T-helper 2 cell treated with Interferon-gamma antibody and Interleukin-4, amounts not matched to agents 100 ng/mL and 5 ng/mL, for 36 hours (primary cell): ENCODE measurements at regions not wholly inside any gene's neighbourhood (a gene's known extent, or its start where the extent isn't known, plus 50 kb on each side); places are given as distances from the start of the nearest gene placed in this dataset.

Experiments used
- intact Hi-C: fragments of 100-400 bp; cut with micrococcal nuclease; formaldehyde crosslinking; loops from one replicate; pipeline ENCODE4 v1.15.1; 2023

DNA sequence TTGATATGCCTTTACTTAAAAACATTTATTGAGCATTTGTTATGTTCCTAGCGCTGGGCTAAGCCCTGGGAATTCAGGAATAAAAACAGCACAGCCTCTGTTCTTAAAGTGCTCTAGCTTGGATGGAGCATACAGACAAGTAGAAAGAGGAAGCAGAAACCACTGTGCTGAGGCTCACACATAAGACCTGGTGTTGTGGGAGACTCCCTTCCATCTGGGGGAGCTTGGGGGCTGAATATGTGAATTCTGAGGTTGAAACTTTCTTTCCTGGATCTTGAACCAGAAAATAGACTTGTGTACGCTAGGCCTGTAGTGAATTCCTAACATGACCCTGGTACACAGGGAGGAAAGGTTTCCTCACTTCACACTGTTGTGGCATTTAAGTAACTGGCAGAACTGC is 209.9 kb downstream of the ZNF326 start:
- intact Hi-C loops = no loop called here

GRCh38 chr1:90204023-90204590 is 209.2 kb downstream of the ZNF326 start:
- intact Hi-C loops = no loop called here

GRCh38 chr1:90201467-90202358 is 206.8 kb downstream of the ZNF326 start:
- intact Hi-C loops = no loop called here

DNA sequence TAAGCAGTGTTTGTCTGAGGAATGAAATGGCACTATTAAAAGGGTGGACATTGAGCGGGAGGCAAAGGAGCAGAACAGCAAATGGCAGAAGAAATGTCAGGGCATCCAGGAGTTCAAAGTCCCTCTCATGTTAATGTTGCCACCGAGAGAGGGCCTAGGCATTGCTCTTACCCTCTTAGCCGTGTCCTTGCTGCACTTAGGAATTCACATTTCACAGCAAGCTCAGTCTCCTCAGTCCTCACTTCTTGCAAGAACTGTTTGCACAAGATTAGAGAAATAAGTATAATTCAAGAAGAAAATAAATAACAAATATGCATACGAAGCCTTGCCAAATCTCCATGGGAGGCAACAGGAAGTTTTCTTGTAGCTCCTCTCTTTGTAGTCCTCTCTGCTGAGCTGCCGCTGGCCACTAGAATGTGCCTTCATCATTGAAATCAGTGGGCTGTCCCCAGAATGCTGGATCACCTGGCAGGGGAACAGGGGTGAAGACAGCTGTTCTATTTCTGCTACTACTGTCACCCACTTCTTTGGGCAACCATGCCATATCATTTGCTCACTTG is 205.8 kb downstream of the ZNF326 start:
- intact Hi-C loops = no loop called here

DNA sequence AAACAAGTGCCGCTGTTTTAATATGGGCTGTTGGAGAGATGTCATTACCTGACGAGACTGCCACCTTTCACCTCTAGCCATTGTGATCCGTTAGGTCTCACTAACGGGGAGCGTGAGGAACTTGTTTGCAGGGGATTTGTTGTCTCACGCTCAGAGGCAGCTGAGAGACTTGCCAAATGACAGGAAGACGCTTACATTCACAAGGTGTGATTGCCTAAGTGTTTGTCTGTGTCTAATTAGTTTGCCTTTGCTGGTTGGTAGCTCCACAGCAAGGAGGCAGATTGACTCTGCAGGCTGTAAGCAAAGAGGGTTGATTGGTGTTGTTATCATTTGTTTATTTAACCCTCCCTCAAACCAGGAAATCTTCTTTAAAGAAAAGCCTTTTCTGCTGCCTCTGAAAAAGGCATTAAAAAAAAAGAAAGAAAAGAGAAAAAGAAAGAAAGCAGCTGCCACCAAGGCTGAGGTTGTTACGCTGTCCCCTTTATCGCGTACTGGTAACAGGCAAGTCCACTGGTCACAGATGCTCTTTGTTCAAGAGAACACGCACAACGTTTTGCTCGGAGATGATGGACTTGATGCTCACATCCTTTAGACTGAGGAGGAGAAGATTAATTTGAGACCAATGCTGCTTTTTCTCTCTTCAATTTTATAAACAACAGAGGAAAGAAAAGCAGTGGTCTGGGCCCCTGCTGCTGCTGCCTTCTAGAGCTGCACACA is 203.9 kb downstream of the ZNF326 start:
- intact Hi-C loops = no loop called here

- intact Hi-C loops = no loop called here
Observed at GRCh38 chr1:90193116-90193515, 198.2 kb downstream of the ZNF326 start.

DNA sequence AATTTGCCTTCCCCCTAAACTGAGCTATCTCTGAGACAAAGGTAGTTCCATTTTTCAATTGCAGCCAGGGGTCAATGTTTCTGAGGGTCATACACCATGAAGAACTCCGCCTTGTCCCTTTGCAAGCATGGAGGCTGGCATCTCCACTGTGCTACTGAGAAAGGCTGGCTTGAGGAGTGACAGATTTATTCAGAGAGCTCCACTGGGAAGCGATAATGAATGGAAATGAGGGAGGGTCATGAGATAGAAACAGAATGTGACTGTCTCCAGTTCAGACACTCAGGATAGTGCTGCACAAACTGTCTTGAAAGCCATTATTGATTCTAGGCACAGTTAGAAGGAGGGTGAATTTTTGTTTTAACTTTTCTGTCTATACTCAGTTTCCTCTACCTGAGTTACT is 197.5 kb downstream of the ZNF326 start:
- intact Hi-C loops = no loop called here

DNA sequence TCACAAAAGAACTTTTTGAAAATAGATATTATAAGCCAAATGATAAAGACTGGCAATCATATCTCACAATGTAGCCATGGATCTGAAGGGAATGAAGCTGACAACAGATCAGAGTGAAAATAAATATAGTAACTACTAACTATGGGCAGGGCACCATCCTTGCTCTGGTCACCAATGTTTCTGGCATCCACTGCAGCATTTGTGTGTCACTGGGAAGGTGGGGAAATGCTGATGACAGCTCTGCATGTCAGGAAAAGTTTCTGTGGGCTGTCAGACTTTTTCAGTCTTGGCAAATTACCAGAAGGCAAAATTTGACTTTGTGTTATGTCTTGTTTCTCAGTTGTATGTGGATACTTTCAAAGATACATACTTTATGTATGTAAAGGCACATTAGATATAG is 195.6 kb downstream of the ZNF326 start:
- intact Hi-C loops = no loop called here

DNA sequence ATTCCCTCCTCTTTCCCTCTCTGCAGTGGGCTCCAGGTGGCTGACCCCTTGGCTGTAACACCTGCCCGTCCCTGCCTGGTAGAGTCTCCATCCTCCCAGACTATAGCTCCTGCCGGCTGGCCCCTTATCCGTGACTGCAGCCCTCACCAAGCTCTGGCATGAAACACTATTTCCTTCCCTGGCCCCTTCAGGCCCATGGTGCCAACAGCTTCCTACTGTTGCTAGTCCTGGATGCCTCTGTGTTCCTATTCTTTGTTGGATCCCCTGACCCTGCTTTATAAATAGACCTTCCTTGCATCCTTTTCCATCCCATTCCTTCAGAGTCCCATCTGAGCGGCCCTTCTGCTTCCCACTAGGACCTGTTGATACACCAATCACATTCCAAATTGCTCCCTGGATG is 195.0 kb downstream of the ZNF326 start:
- intact Hi-C loops = no loop called here

GRCh38 chr1:90187323-90187585 is 192.3 kb downstream of the ZNF326 start:
- intact Hi-C loops = no loop called here

- intact Hi-C loops = no loop called here
Observed at GRCh38 chr1:90186506-90187322, 191.8 kb downstream of the ZNF326 start.

DNA sequence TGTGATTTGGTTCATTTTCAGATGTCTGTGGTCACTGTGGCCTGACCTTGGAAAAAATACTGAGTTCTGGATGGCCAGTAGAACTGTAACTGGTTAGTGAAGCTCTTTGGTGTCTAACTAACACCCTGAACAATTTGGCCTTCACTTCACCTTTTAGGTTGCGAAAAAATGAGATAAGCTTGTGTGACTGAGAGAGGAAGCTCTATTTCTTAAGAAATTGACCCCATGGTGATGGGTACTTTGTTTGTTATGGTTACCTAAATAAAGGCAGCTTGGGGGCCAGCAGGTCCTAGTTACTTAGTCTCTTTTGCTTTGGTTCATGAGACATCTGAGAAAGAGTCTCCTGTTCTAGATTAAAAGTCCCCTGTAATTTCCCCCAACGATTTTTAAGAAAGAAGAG is 181.6 kb downstream of the ZNF326 start:
- intact Hi-C loops = no loop called here

DNA sequence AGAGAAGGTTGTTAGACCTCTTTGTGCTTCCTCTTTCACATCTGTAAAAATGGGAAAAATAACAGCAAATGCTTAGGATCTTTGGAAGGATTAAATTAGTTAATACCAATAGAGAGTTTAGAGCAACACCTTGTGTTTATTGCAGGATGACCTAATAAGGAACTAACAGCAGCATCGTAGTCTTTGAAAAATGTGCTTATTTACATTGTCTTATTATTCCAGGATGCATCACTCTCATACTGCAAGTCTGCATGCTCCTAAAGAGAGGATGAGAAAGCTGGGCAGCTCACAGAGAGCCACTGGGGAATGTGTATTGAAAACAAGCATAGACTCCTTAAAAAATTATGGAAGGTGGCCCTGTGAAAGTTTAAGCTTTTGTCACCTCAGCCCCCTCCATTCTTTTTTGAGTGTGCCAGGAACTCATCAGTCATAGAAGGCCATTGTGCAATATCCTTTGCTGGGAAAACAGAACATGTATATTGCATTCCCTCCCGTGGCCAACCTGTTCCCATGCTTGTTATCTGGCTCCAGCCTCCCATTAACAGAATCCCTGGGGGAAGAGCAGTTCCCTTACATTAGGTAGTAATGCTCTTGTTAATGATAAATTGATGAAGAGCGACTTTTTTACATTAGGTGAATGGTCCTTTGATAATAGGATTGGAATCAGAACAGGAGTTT is 180.7 kb downstream of the ZNF326 start:
- intact Hi-C loops = no loop called here

DNA sequence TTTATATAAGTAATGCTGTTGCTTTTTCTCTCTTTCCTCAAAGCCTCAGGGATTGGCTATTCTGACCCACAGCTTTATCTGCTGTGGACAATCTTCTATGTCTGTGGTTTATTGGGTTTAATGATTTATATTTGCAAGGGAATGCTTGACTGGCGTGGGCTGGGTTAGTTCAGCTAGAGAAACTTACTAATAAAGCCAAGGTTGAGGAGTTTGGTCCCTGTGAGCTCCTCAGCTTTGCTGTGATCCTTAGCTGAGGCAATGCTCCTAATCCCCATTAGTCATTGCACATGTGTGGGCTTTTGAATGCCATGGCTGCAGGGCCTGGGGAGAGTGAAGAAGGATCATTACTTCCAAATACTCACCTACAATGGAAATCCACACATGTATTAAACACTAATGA is 179.3 kb downstream of the ZNF326 start:
- intact Hi-C loops = no loop called here

- intact Hi-C loops = no loop called here
Observed at GRCh38 chr1:90162216-90162615, 167.3 kb downstream of the ZNF326 start.

DNA sequence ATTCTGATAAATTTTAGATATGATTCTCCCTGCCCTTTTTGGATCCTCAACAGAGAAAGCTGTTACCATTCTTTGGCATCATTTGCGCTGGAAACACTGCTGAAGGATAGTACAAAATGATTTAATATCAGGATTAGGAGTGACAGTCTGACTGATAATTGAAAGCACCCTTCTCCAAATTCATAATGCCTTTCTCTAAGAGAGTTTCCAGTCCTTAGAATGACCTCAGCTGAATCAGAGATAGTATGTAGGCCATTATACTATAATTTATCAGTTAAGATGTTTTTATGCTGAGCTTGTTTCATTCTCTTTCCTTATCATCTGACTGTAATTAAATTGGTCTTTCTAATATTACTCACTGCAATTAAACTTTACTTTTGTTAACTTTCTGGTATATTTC is 166.7 kb downstream of the ZNF326 start:
- intact Hi-C loops = no loop called here

DNA sequence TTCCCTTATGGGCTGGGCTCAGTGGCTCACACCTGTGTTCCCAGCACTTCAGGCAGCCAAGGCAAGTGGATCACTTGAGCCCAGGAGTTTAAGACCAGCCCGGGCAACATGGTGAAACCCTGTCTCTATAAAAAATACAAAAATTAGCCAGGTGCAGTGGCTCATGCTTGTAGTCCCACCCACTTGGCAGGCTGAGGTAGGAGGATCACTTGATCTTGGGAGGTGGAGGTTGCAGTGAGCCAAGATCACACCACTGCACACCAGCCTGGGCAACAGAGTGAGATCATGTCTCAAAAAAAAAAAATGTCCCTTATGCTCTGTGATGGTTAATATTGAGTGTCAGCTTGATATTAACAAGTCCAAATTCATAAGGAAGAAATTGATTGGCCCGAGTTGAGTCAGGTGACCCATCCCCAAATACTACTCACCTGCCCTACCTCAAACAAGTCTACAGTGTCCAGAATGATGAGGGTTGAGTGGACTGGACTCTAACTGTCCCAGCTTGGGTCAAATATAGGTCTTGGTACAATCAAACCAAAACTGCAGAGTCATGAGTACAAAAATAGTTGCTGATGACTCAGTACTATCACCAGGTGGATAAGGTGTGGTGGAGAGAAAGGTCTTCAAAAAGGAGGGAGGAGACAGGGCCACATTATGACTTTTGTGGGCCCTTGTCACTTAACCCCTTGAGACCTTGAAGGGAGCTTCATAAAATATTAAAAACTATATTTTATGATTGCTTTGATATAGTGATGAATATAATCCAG is 161.0 kb downstream of the ZNF326 start:
- intact Hi-C loops = no loop called here

DNA sequence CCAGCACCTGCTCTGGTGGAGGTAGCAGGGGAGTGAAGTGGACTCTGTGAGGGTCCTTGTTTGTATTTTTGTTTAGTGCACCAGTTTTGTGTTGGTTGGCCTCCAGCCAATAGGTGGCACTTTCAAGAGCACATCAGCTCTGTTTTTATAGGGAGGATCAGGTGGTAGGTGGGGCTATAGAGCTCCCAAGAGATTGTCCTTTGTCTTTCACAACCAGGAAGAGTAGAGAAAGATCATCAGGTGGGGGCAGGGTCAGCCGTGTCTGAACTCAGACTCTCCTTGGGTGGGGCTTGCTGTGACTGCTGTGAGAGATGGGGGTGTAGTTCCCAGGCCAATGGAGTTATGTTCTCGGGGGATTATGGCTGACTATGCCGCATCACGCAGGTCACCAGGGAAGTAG is 159.8 kb downstream of the ZNF326 start:
- intact Hi-C loops = no loop called here

GRCh38 chr1:90149101-90149500 is 154.2 kb downstream of the ZNF326 start:
- intact Hi-C loops = no loop called here

DNA sequence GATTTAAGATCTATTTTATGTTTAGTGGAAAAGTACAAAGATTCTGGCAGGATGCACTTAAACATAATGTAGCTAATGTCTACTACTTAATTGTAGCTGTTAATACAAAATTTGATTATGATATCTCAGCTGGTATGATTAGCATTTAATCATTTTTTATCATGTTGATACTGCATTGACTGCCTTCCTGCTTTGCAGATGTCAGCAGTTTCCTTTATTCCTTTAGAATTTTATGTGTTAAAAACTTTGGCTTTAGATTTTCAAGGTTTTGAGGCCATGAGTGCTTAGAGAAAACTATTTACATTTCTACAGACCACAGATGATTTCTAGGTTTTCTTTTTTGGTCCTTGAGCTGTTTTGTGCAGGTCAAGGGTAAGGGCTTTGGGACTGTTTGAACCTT is 152.2 kb downstream of the ZNF326 start:
- intact Hi-C loops = no loop called here
